Keratinocyte (primary cell): ENCODE measurements at regions not wholly inside any gene's neighbourhood (a gene's known extent, or its start where the extent isn't known, plus 50 kb on each side); places are given as distances from the start of the nearest gene placed in this dataset.

ENCODE experiments used
- EZH2 ChIP-seq: IDR thresholded peaks from one replicate; pipeline ENCODE4 v1.6.1; 2012; ENCODE audit warnings: inconsistent platforms, mild to moderate bottlenecking, low read length, moderate library complexity
- TF ChIP-seq, protein P1 (sequence below), 3 experiments: IDR thresholded peaks in 1 of 3; conservative IDR thresholded peaks in 1 of 3; optimal IDR thresholded peaks in 1 of 3; 2 replicates in 2 of 3; 3 replicates in 1 of 3; pipeline versions ENCODE3 to v1.5.1; 2011; ENCODE audit warnings: low read length in 3 of 3, mild to moderate bottlenecking in 3 of 3, moderate library complexity in 2 of 3, control low read depth in 1 of 3, inconsistent platforms in 1 of 3; ENCODE audit not compliant: insufficient read depth in 2 of 3; ENCODE audit errors: extremely low read depth in 1 of 3

GRCh38 chr21:40923901-40924300 is 76.9 kb upstream of the DSCAM start:
- TF ChIP-seq, protein P1, sequence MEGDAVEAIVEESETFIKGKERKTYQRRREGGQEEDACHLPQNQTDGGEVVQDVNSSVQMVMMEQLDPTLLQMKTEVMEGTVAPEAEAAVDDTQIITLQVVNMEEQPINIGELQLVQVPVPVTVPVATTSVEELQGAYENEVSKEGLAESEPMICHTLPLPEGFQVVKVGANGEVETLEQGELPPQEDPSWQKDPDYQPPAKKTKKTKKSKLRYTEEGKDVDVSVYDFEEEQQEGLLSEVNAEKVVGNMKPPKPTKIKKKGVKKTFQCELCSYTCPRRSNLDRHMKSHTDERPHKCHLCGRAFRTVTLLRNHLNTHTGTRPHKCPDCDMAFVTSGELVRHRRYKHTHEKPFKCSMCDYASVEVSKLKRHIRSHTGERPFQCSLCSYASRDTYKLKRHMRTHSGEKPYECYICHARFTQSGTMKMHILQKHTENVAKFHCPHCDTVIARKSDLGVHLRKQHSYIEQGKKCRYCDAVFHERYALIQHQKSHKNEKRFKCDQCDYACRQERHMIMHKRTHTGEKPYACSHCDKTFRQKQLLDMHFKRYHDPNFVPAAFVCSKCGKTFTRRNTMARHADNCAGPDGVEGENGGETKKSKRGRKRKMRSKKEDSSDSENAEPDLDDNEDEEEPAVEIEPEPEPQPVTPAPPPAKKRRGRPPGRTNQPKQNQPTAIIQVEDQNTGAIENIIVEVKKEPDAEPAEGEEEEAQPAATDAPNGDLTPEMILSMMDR (optimal IDR thresholded peaks at IDR 0.05 in 1 of 3, IDR thresholded peaks at IDR 0.05 in 1 of 3, conservative IDR thresholded peaks at IDR 0.05 in 1 of 3; ENCODE audit: extremely low read depth in 1 of 3, insufficient read depth in 2 of 3, low read length in 3 of 3) = no peak
- no peak for TF ChIP-seq EZH2
